NCI-H526 treated with DMSO at 0.1 percent for 48 hours (cell line): ENCODE measurements at regions not wholly inside any gene's neighbourhood (a gene's known extent, or its start where the extent isn't known, plus 50 kb on each side); places are given as distances from the start of the nearest gene placed in this dataset.

Experiments used
- DNase-seq: peaks from one replicate; lab custom pipeline; 2025; lab: John Stamatoyannopoulos, UW

- no peak for DNase-seq
These were observed 363.1 kb upstream of the SLIT2 start for GRCh38 chr4:19888587-19888986.

- DNase-seq: no peak
These were observed 367.9 kb upstream of the SLIT2 start for GRCh38 chr4:19883841-19884240.

- DNase-seq: no peak
These were observed 371.5 kb upstream of the SLIT2 start for GRCh38 chr4:19880206-19880605.

- no peak for DNase-seq
These were observed 372.4 kb upstream of the SLIT2 start for GRCh38 chr4:19879330-19879729.

- DNase-seq: no peak
These were observed 393.7 kb upstream of the SLIT2 start for GRCh38 chr4:19857991-19858390.

GRCh38 chr4:19857380-19857779 is 394.3 kb upstream of the SLIT2 start:
- DNase-seq: no peak

- no peak for DNase-seq
These were observed 400.8 kb upstream of the SLIT2 start for GRCh38 chr4:19850909-19851308.

- DNase-seq: no peak
These were observed 407.3 kb upstream of the SLIT2 start for GRCh38 chr4:19844446-19844845.

- DNase-seq: no peak
These were observed 409.2 kb upstream of the SLIT2 start for GRCh38 chr4:19842471-19842870.

- DNase-seq: no peak
These were observed 412.8 kb upstream of the SLIT2 start for GRCh38 chr4:19838858-19839257.

GRCh38 chr4:19835429-19835828 is 416.3 kb upstream of the SLIT2 start:
- peak; percentile 77 for DNase-seq

- no peak for DNase-seq
These were observed 419.3 kb upstream of the SLIT2 start for GRCh38 chr4:19832411-19832810.

GRCh38 chr4:19831644-19832285 is 419.9 kb upstream of the SLIT2 start:
- no peak for DNase-seq

GRCh38 chr4:19829101-19829500 is 422.6 kb upstream of the SLIT2 start:
- DNase-seq: no peak

GRCh38 chr4:19823781-19824180 is 427.9 kb upstream of the SLIT2 start:
- no peak for DNase-seq

GRCh38 chr4:19819737-19820136 is 432.0 kb upstream of the SLIT2 start:
- no peak for DNase-seq

GRCh38 chr4:19809989-19810388 is 441.7 kb upstream of the SLIT2 start:
- DNase-seq: no peak

- no peak for DNase-seq
These were observed 444.2 kb upstream of the SLIT2 start for GRCh38 chr4:19807505-19807904.

GRCh38 chr4:19806865-19807264 is 444.8 kb upstream of the SLIT2 start:
- DNase-seq: no peak

- no peak for DNase-seq
These were observed 448.3 kb upstream of the SLIT2 start for GRCh38 chr4:19803406-19803805.

GRCh38 chr4:19793831-19794230 is 457.9 kb upstream of the SLIT2 start:
- no peak for DNase-seq

GRCh38 chr4:19791422-19792123 is 460.1 kb upstream of the SLIT2 start:
- DNase-seq: no peak

GRCh38 chr4:19786616-19787015 is 465.1 kb upstream of the SLIT2 start:
- DNase-seq: no peak

GRCh38 chr4:19783667-19784223 is 468.0 kb upstream of the SLIT2 start:
- no peak for DNase-seq
